ENCODE measurements at regions not wholly inside any gene's neighbourhood (a gene's known extent, or its start where the extent isn't known, plus 50 kb on each side); places are given as distances from the start of the nearest gene placed in this dataset.

GRCh38 chrX:134161162-134161561 lies 75.8 kb upstream of the CCDC160 start:
- H3K9me3 ChIP-seq, result no peaks in the 10 kb centered on the region
- H3K4me3 ChIP-seq, result no peak overlapping the region
- H3K27me3 ChIP-seq, result no peaks in the 10 kb centered on the region
- 50 to 60% (median 59%) methylated on average over 2 of the region's 2 CpGs for WGBS, 3 donors
- no peak overlapping the region for H3K27ac ChIP-seq
- no peak for DNase-seq
- no peaks in the 10 kb centered on the region for H3K4me1 ChIP-seq (ENCODE audit: insufficient read depth)
- TF ChIP-seq, protein P1, sequence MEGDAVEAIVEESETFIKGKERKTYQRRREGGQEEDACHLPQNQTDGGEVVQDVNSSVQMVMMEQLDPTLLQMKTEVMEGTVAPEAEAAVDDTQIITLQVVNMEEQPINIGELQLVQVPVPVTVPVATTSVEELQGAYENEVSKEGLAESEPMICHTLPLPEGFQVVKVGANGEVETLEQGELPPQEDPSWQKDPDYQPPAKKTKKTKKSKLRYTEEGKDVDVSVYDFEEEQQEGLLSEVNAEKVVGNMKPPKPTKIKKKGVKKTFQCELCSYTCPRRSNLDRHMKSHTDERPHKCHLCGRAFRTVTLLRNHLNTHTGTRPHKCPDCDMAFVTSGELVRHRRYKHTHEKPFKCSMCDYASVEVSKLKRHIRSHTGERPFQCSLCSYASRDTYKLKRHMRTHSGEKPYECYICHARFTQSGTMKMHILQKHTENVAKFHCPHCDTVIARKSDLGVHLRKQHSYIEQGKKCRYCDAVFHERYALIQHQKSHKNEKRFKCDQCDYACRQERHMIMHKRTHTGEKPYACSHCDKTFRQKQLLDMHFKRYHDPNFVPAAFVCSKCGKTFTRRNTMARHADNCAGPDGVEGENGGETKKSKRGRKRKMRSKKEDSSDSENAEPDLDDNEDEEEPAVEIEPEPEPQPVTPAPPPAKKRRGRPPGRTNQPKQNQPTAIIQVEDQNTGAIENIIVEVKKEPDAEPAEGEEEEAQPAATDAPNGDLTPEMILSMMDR (IDR thresholded peaks at IDR 0.05), result no peak
- TF ChIP-seq POLR2A (IDR thresholded peaks at IDR 0.05) (no peak), EP300 (IDR thresholded peaks at IDR 0.05) (no peak)
- no peaks in the 10 kb centered on the region for H3K36me3 ChIP-seq
- intact Hi-C loops (cut with DNase I), result no loop called here

GRCh38 chrX:134162032-134162431 lies 75.0 kb upstream of the CCDC160 start:
- no peaks in the 10 kb centered on the region for H3K27me3 ChIP-seq
- H3K4me3 ChIP-seq, result no peak overlapping the region
- DNase-seq, result no peak
- no peaks in the 10 kb centered on the region for H3K9me3 ChIP-seq
- no peak for TF ChIP-seq POLR2A (IDR thresholded peaks at IDR 0.05)
- TF ChIP-seq EP300 (IDR thresholded peaks at IDR 0.05), result no peak
- TF ChIP-seq, protein P1 (IDR thresholded peaks at IDR 0.05), result no peak
- intact Hi-C loops (cut with DNase I), result no loop called here
- H3K4me1 ChIP-seq (ENCODE audit: insufficient read depth), result no peaks in the 10 kb centered on the region
- H3K36me3 ChIP-seq, result no peaks in the 10 kb centered on the region
- H3K27ac ChIP-seq, result no peak overlapping the region

DNA sequence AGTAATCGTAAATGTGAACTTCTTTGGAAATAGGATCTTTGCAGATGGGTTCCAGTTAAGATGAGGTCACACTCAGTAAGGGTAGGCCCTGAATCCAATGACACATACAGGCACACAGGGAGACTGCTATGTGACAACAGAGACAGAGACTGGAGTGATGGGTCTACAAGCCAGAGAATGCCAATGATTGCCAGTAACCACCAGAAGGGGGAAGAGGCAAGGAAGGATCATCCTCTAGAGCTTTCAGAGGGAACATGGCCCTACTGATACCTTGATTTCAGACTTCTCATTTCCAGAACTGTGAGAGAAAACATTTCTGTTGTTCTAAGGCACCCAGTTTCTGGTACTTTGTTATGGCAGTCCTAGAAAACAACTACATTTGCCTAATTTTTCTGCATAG lies 73.1 kb upstream of the CCDC160 start:
- no peak overlapping the region for H3K4me3 ChIP-seq
- intact Hi-C loops (cut with DNase I), result no loop called here
- no peak for TF ChIP-seq POLR2A (IDR thresholded peaks at IDR 0.05)
- TF ChIP-seq EP300 (IDR thresholded peaks at IDR 0.05), result no peak
- TF ChIP-seq, protein P1 (IDR thresholded peaks at IDR 0.05), result no peak
- DNase-seq, result no peak
- no peaks in the 10 kb centered on the region for H3K27me3 ChIP-seq
- no peak overlapping the region for H3K27ac ChIP-seq
- no peaks in the 10 kb centered on the region for H3K4me1 ChIP-seq (ENCODE audit: insufficient read depth)
- no peaks in the 10 kb centered on the region for H3K36me3 ChIP-seq
- no peaks in the 10 kb centered on the region for H3K9me3 ChIP-seq
- WGBS, 3 donors, result 62 to 82% (median 80%) methylated on average over 1 of the region's 1 CpG

GRCh38 chrX:134167591-134168203 lies 69.3 kb upstream of the CCDC160 start:
- no peaks in the 10 kb centered on the region for H3K36me3 ChIP-seq
- no peak overlapping the region for H3K27ac ChIP-seq
- no peak overlapping the region for H3K4me3 ChIP-seq
- H3K27me3 ChIP-seq, result no peaks in the 10 kb centered on the region
- WGBS, 3 donors, result 59 to 69% (median 63%) methylated on average over 6 of the region's 6 CpGs
- H3K4me1 ChIP-seq (ENCODE audit: insufficient read depth), result no peaks in the 10 kb centered on the region
- intact Hi-C loops (cut with DNase I), result no loop called here
- no peak for TF ChIP-seq EP300 (IDR thresholded peaks at IDR 0.05)
- TF ChIP-seq, protein P1 (IDR thresholded peaks at IDR 0.05), result no peak
- no peak for TF ChIP-seq POLR2A (IDR thresholded peaks at IDR 0.05)
- DNase-seq, result no peak
- no peaks in the 10 kb centered on the region for H3K9me3 ChIP-seq
